ENCODE measurements at regions not wholly inside any gene's neighbourhood (a gene's known extent, or its start where the extent isn't known, plus 50 kb on each side); places are given as distances from the start of the nearest gene placed in this dataset.
"Not testable (repeated sequence)": the region's sequence is repeated elsewhere in the genome, so short reads cannot be mapped to it uniquely, and the experiment has no call there.

DNA sequence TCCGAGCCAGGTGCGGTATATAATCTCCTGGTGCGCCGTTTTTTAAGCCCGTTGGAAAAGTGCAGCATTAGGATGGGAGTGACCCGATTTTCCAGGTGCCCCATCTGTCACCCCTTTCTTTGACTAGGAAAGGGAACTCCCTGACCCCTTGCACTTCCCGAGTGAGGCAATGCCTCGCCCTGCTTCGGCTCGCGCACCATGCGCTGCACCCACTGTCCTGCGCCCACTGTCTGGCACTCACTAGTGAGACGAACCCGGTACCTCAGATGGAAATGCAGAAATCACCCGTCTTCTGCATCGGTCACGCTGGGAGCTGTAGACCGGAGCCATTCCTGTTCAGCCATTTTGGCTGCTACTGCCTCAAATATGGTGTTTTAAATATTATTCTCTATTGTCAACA lies 198.0 kb downstream of the MEIS1 start:
- not testable (repeated sequence) for DNase-seq

DNA sequence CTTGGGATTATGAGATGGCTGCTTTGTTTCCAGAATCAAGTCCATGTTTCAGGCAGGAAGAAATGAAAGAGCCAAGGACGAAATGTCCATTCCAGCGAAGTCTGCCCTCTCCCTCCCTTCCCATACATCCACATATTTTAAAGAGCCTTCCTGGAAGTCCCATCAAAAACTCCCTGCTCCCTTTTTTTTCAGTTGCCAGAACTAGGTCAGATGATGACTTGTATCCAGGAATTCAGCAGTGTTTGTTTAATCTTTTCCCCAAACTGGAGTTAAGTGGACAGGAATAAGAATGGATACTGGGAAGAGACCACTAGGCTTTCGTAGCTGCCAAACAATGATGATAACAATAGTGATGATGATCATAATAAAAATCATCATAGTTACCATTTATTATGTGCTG lies 198.7 kb downstream of the MEIS1 start:
- DNase-seq: no peak

DNA sequence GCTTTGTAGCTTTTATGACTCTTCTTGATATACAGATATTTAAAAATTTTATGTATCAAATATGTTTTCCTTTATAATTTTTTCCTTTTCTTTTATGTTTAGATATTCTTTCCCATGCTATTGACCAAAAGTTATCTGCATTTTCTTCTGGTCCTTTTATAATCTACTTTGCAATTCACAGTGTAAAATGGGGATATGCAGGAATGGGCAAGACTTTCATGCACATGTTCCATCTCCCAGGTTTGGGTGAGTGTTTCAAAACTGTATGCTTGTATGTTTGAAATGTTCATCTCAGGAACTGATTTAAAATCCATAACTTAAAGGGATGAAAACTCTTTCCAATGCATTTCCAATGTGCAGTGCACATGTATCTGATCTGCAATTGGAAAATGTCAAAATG lies 199.9 kb downstream of the MEIS1 start:
- no peak for DNase-seq

DNA sequence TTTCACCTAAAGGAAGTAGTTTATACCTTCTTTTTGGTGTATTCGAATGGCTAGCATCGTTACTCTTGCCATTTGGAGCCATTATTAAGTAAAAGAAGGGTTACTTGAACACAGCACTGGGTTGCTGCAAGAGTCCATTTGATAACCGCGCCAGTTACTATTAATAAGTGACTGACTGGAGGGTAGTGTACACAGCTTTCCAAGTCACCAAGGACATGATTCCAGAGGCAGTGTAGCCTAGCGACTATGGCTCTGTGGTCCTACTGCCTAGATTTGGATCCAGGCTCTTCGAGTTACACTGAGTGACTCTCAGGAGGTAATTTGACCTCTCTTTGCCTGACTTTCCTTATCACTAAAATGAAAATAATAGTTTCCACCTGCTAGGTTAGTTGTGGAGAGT lies 206.8 kb downstream of the MEIS1 start:
- no peak for DNase-seq

DNA sequence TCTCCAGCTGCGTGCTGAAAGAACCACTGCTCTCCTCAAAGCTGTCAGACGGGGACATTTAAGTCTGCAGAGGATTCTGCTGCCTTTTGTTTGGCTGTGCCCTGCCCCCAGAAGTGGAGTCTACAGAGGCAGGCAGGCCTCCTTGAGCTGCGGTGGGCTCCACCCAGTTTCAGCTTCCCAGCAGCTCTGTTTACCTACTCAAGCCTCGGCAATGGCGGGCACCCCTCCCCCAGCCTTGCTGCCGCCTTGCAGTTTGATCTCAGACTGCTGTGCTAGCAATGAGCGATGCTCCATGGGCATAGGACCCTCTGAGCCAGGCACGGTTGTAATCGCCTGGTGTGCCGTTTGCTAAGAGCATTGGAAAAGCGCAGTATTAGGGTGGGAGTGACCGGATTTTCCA lies 213.2 kb downstream of the MEIS1 start:
- DNase-seq: not testable (repeated sequence)

DNA sequence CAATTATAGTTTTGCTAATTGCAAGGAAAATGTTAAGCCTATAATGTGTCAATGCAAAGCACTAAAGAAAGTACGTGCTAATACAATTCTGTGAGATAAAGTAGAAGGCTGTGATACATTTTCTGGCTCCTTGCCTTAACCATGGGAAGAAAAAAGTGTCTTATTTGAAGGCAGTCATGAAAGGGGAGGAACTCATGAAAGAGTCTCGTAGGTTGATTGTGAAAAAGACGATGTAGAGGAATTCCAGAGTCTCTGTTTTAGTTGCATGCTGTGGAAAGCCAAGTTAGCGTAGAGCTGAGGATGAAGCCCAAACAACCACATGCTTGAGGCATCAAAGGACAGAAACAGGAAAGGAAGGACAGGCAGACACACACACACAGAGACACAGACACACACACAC lies 214.1 kb downstream of the MEIS1 start:
- DNase-seq: no peak

DNA sequence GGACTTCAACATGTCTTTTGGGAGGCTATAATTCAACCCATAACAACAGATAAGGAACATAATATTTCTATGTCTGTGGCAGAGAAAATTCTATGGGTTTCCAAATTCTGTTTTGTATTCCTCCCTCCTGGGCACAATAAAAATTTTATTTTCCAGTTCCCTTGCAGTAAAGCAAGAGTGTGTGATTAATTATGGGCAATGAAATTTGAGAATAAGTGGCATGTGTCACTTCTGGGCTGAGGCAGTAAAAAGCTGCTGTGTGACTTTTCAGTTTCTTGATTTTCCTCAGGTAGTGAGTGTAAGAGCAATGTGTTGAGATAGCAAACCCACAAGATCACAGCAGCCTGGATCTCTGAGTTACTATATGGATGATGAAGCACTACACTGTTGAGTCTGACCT lies 216.4 kb downstream of the MEIS1 start:
- DNase-seq: no peak

DNA sequence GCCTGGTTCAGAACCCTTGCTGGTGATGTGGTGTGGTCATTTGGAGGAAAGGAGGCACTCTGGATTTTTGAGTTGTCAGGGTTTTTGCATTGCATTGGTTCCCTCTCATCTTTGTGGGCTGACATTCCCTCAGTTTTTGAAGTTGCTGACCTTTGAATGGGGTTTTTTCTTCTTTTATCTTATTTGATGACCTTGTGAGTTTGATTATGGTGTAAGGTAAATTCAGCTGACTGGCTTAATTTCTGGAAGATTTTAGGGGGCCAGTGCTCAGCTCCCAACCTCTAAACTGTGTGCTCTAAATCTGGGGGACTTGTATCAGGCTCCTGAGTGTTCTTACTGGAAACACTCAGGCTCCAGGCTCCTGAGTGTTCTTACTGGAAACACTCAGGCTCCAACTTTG lies 225.9 kb downstream of the MEIS1 start:
- no peak for DNase-seq

DNA sequence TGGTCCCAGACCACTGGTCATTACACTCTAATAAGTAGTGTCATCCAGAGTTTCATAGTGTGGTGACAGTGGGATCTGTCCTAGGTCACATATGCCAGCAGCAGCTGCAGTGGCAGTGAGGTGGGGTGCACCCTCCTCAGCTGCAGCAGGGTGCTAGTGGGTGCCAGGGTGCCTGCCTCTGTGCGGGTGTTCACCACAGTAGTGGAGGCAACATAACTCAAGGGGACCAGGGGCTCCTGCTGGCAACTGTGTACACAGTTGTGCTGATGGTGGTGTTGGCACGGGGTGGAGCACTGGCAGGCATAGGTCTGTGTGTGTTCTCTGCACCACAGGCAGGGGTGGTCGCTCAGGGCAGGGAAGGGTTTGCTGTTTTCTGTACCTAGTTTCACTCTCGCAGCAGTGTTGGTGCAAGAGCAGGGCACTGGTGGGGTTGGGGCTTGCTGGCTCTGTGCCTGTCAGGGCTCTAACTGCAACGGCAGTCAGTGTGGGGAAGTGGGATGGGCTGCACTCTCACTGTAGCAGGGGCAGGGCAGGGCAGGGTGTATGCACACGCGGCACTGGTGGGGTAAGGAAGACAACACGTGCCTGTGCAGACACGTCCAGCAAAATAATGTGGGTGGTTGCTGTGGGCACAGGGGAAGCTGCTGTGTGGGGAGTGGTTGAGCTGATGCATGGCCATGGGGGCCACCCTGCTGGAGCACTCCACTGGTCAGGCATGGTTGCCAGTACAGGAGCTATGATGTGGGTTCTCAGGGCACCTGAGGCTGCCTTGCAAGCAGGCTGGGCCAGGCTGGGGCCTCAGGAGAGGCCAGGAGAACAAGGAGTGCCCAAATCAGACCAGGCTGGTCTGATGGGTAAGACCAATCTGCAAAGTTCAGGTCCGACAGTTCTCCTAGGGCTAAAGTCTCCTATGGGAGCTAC lies 226.6 kb downstream of the MEIS1 start:
- DNase-seq: no peak

DNA sequence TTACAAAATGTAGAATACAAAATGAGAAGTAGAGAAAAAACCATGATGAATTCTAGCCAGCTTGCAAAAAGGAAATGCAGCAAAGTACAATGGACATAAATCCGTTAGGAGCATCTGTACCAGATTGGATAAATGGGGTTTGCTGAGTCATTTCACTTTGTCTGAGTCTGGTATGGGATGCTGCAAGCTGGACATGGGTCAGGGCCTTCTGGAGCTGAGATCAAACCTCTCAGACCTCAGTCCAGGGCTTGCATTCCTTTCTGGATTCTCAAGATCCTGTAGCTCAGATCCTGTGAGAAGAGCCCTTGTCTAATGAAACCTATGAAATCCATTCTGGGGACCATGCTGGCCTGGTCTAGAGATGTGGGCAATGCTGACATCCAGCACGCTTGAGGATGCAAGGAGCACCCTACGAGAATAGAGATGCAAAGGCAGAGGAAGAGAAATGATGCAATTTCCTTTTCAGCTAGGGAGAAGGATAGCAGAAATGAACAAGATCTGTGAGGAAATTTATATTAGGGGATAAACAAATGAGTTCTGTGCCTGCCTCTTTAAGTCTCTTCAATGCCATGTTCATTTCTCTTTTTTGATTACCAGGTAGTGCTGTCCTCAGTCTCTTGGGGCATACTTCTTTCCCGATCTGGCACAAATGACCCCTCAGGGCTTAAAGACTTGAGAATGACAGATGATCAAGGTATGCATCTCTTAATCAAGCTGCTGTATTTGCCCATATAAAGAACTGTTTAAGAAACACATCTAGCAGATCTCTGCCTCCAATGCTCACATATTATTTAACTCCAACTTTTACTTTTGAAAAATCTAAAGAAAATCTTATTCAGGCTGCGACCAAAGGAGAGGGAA lies 230.4 kb downstream of the MEIS1 start:
- no peak for DNase-seq

DNA sequence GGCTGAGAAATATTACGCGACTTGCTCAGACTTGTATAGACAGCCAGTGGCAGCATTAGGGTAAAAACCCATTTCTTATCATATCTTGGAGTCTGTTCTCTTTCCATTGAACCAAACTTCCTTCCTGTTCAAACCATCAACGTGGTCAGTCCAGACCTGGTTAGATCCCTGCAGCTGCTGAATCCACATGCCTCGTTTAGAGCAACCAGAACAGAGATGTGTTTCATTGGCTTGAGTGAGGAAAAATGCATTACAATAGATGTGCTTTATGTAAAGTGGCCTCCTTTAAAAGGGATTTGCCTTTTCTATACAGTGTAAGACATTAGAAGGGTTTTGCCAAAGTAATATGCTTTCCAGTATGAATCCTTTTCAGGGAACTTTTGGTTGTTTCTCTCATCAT lies 232.4 kb downstream of the MEIS1 start:
- DNase-seq: no peak

DNA sequence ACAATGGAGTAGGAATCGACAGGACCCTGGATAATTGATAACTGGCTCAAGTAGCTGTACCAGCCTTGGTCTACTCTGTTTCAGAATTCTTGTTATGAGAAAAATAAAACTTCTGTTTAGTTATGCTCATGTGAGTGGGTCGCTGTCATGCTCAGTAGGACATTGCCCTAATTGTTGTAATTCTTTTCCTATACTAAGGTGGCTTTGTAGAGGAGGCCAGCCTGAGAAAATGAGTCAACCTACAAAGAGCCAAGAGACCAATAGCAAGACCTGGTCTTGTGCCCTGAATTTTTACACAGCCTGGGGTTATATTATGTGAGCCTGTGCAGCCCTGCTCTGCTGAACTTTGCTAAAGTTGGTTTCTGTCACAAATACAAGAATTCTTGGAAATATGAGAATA lies 238.4 kb downstream of the MEIS1 start:
- DNase-seq: no peak

DNA sequence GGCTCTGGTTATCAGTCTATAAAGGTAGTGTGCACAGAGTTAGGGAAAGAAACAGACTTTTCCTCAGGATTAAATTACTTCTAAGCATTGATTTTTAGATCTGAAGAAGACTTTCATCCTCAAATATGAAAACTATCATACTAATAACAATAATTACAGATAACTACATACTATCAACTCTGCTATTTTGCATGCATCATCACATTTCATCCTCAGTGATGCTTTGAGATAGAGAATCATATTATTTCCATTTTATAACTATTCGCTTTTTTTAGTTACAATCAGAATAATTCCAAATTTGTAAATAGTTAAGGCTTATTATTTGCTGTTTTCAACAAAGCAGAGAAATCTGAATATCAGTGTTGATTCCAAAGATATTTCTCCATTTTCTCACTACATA lies 239.2 kb downstream of the MEIS1 start:
- no peak for DNase-seq

DNA sequence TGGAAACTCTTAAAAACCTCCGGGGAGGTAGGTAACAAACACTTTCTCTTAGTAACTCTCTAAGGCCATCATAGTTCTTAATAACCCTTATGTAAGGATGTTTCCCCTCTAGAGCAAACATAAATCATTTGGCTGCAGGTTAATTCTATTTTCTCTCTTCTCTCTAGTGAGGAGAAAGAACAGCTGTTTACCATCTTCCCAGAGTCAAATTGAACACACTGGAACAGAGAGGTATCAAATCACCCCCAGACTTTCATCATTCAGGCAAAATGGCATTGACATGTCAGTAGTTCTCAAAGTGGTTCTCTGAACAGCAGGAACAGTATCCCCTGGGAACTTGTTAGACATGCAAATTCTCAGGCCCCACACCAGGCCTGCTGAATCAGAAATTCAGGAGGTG lies 240.7 kb downstream of the MEIS1 start:
- DNase-seq: no peak

DNA sequence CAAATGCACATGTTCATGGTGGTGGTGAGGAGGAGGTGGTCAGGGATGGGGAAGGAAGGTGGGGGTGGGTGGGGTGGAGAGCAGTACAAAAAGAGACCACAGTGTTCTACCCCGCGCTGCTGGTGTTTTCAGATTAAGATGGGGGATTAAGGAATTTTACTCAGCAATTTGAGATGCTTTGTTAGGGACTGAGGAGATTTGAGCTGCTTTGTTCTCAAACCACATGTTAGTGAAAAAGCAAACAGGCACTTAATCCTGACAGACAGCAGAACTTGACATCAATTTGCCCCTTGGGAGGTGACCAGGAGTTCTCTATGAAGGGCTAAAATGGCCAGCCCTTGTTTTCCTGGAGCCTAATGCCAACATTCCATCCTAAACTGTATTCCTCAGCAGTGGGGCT lies 244.5 kb downstream of the MEIS1 start:
- DNase-seq: no peak

DNA sequence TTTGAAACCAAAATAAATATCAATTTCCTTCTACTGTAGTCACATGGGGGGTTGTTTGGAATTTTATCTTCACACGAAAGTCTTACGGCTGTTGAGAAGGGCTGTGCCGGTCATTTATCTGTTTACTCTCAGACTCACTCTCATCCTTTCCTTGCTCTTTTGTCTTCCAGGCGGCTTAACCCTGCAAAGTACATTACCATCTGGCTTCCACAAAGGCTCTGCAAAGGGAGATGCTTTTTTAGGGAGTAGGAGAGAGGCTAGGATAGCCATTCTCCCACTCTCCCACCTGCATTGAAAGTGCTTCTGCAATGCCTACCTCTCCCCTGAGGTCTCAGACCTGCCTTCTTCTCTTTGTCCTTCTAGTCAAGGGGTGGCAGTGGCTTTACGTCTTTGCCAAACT lies 247.6 kb downstream of the MEIS1 start:
- no peak for DNase-seq

DNA sequence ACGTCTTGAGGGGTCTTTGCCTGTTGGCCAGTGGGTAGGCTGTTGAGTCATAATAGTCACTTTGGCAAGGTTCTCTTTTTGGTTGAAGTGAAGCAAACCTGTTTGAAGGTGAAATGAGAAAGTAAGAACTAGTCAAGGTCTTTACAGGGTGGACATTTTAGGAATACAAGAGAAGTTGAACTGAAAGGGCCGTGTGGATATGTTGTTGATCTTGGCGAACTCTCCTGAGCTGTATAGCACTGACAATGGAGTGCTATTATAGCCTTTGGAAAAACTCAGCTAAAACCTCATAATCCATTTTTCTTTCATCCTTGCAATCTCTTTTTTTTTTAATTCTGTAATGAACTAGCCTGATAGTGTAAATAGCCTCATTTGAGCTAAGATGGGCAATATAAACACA lies 248.1 kb downstream of the MEIS1 start:
- DNase-seq: no peak

DNA sequence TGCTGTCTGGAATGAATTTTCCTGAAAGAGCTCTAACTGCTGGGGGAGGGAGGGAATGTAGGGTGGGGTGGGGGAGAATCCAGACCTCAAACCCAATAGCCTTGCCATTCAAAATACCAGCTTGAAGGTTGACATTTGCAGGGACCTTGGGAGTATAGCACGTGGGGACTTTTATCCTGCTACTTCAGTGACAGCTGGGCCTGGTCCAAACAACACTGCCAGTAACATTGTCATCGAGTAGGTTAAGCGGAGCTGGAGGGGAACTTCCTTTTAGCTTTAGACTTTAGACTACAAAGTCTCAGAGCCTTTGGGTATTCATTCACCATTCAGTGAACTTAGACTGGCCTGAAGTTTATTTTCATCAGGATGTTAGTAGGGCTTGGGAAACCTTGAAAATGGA lies 248.7 kb downstream of the MEIS1 start:
- DNase-seq: no peak

DNA sequence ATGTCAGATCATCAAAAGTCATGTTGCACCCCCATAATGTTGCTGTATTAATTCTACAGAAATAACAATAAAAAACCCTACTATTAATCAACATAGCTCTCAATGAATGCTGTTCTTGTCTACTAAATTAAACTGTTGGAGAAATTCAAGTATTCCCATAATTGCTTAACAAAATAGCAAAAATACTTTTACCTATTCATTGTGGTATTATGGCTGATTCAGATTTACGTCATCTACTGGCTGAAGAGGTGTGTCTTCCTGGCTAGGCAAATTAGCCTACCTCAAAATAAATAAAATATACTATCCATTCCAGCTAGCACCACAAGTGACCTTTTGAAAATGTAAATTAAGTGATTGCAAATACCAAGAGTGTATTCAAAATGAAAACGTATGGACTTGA lies 249.4 kb downstream of the MEIS1 start:
- DNase-seq: no peak

DNA sequence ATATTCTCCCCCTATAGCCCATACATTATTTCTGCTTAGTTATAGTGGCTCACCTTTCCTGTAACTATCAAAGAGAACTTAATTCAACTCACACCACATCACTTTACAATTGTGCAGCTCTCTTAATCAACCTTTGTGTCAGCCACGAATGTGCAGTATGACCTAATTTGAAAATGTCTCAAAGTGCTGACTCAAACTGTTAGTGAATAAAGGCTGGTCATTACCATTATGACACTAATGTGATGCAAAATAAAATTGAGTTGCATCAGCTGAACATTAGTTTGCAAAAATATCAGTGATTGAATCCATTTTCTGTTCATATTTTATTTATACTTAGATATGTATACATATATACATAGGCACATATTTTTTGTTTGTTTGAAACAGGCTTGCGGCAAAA lies 251.8 kb downstream of the MEIS1 start:
- DNase-seq: no peak

DNA sequence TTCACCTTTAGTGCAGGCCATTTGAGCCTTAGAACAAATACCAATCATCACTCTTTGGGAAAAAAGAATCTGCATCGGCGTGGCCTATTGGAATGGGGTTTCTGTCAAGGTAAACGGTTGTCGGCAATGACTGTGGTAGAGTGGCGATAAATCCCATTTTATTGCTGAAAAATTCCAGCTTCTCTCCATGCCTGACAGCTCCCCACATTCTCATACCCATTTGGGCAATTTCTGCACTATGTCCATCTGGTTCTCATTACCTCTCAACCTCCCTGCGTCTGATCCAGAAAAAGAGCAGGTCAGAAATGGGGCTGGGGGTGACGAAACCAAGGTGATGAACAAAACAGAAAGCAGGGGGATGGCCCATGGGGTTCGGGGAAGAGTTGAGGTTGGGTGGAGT lies 254.0 kb downstream of the MEIS1 start:
- DNase-seq: no peak

DNA sequence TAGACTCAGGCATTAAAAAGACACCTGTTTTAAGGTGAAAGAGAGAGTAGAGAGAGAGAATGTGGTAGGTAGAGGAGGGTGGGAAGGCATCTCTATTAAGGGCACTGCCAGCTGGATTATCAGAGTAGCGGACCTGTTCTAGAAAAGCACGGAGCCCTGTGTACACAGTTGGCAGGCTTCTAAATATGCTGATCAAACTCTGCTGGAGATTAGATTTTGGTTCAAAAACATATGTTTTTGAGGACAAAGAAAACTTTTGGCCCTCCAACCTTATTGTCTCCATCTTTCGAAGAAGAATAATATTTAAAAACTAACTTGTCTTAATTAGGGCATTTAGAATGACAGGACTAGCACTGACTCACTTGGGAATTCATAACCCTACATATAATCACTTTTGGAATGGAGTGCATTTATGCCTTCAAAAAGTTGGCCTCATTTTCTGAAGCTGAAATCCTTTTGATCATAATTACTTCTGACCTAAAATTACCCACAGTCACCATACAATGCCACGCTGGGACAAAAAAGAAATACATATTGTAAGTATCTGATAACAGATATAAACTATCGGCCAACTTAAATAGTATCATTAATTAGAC lies 254.6 kb downstream of the MEIS1 start:
- DNase-seq: no peak

DNA sequence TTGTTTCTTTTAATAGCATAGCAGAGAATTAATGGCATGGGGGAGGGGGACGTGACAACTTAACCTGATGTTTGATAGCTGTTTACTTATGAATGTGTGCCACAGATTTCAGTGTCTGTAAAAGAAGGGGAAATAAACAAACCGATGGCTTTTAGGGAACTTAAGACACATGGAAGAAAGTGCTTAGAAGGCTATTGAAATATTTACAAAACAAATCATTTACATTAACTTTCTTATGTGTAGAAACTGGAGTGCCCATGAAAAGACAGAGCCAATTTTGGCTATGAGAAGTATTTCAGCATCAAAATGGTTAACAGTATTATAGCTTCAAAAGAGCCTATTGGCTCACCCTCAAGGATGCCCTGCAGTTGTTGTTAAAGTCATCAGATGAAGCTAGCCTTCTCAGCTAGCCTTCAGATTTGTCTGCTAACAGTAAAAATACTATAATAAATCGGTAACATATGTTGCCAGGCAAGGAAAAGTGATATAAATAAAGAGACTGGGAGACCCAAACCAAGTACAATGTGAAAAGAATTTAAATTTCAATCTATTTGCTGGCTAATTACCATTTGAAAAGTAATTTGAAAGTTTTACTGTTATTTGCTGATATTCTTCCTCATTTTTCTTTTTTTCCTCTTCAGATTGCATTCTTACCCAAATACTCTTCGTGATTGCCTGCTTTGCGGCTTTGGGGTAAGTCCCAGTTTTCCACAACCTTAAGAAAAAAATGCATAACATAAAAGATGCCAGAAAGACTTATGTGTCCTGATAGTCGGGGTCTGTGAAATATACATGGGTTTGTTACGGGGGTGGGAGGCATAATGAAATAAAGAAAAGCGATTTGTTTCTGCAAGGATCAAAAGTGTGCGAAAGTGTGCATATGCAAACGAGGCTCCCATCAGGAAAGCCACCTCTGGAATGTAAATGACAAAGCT lies 256.4 kb downstream of the MEIS1 start:
- no peak for DNase-seq

Measured in DMS153 (cell line).